Choroid plexus epithelial cell (primary cell): ENCODE measurements at regions not wholly inside any gene's neighbourhood (a gene's known extent, or its start where the extent isn't known, plus 50 kb on each side); places are given as distances from the start of the nearest gene placed in this dataset.

Experiments
- DNase-seq: peaks from one replicate; pipeline ENCODE4 v3.0.0-alpha.2; 2010; ENCODE audit warnings: low read depth
- H3K4me3 ChIP-seq: 2 replicates; pipeline ENCODE4 v1.5.1; 2011; ENCODE audit warnings: low read depth, mild to moderate bottlenecking, control low read depth, low read length, moderate library complexity
- CTCF ChIP-seq: conservative IDR thresholded peaks from 2 replicates; pipeline ENCODE4 v1.5.1; 2011; ENCODE audit warnings: low read depth, mild to moderate bottlenecking, control low read depth, inconsistent platforms, low read length, moderate library complexity

GRCh38 chr3:74074700-74075099 is 450.0 kb upstream of the PDZRN3 start:
- no peak for TF ChIP-seq CTCF
- DNase-seq, result no peak
- H3K4me3 ChIP-seq, result no peak overlapping the region

GRCh38 chr3:74067296-74067695 is 442.6 kb upstream of the PDZRN3 start:
- DNase-seq, result peak; percentile 77
- TF ChIP-seq CTCF, result peak; percentile 65
- no peak overlapping the region for H3K4me3 ChIP-seq

GRCh38 chr3:74066456-74066855 is 441.7 kb upstream of the PDZRN3 start:
- TF ChIP-seq CTCF, result no peak
- no peak for DNase-seq
- H3K4me3 ChIP-seq, result no peak overlapping the region

GRCh38 chr3:74059923-74060600 is 435.3 kb upstream of the PDZRN3 start:
- TF ChIP-seq CTCF, result no peak
- no peak for DNase-seq
- H3K4me3 ChIP-seq, result no peak overlapping the region

GRCh38 chr3:74059301-74059922 is 434.7 kb upstream of the PDZRN3 start:
- H3K4me3 ChIP-seq, result no peak overlapping the region
- TF ChIP-seq CTCF, result no peak

GRCh38 chr3:74057169-74057568 is 432.4 kb upstream of the PDZRN3 start:
- no peak for DNase-seq
- no peak overlapping the region for H3K4me3 ChIP-seq
- TF ChIP-seq CTCF, result no peak

More at GRCh38 chr3:74059301-74059922, 434.7 kb upstream of the PDZRN3 start:
- no peak for DNase-seq

- no peak overlapping the region for H3K4me3 ChIP-seq
- TF ChIP-seq CTCF, result no peak
- DNase-seq, result no peak
Observed at GRCh38 chr3:74055061-74055460, 430.3 kb upstream of the PDZRN3 start.
